HL-60/S4 treated with retinoic acid at 250 ng/mL for 4 days and 3 days (cell line): ENCODE measurements at regions not wholly inside any gene's neighbourhood (a gene's known extent, or its start where the extent isn't known, plus 50 kb on each side); places are given as distances from the start of the nearest gene placed in this dataset.

Experiments
- in situ Hi-C: fragments of 300-500 bp; cut with MboI; formaldehyde crosslinking; loops from 2 replicates; pipeline ENCODE4 v1.7.0; 2022; ENCODE audit warnings: low sequenced_read_pairs

DNA sequence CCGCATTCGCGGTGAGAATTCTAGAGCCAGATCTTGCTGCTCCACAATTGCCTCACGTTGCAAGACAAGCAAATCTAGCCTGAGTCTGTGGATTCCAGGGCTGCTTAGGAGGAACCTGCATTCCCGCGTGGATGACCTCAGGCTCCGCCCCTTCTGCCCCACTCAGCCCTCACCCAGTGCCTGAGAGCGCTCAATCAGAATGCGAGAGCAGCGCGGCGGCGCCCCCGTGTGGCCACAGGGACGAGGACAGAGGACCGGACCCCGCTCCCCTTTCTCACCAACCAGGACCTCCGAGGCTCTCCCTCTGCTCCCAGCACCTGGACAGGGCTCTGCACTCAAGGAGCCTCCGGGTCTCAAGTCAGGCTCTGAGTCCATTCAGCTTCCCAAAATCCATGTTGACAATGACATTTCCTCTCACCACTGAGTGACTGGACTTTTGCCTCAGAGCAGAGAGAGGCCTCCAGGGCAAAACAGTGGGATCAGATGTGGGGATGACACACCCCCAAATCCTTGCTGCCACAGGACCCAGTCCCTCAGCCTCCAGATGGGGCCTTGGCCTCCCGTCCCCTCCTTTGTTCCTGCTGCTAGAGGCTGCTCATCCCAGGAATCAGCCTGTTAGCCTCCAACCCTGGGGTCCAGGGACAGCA lies 52.0 kb downstream of the RPP21 start:
- in situ Hi-C loops = loop anchor here (25.0 kb wide), 1 partner anchor 160 kb away; no protein-coding TSS in a partner anchor

DNA sequence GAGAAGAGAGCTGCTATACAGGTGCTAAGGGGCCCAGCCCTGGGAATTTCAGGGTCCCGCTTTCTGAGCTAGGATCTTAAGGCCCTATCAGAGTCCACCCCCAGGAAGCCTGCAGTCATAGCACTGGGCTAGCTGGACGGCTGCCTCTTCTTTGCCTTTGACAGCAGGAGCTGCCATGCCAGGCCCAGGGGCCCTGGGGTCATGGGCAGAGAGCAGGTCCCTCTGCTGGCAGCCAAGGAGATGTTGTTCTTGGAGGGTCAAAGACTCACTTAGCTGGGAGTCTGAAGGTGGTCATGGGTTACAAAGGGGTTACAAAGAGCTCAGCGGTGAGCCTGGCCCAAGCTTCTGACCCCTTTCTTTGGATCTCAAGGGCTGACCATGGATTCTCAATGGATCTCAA lies 52.7 kb downstream of the RPP21 start:
- in situ Hi-C loops = loop anchor here (25.0 kb wide), 1 partner anchor 160 kb away; no protein-coding TSS in a partner anchor

DNA sequence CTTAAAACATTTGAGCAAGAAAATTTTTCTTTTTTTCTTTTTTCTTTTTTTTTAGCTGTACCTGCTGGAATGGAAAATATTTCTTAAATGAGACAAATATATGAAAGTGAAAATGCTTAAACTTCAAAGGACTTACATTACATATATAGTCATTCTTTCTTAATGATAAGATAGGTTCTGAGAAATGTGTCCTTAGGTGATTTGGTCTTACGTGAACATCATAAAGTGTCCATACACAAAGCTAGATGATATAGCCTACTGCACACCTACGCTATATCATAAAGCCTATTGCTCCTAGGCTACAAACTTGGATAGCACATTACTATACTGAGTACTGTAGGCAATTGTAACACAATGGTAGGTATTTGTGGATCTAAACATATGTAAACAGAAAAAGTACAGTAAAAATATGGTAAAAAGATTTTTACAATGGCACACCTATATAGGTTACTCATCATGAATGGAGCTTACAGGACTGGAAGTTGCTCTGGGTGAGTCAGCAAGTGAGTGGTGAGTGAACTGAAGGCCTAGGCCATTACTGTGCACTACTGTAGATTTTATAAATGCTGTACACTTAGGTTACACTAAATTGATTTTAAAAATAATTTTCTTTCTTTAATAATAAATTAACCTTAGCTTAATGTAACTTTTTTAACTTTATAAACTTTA lies 54.6 kb downstream of the RPP21 start:
- in situ Hi-C loops = loop anchor here (25.0 kb wide), 1 partner anchor 162 kb away; no protein-coding TSS in a partner anchor

DNA sequence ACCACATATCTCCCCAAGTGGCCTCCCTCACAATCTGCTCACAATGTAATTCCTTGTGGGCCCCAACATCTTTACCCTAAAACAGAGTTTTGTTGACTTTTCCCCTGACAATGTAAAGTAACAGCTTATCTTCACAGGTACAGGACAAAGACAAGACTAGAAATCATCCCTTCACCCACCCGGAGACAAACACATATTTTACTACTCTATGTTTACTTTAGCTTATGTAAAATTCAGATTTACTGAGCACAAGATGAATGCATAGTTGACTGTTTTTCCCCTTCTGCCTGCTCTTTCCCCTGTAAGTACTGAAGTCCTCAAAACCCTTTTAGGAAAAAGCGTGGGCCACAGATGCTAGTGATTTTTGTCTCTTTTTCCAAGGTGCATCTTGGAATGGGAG lies 61.0 kb downstream of the RPP21 start:
- in situ Hi-C loops = no loop called here

DNA sequence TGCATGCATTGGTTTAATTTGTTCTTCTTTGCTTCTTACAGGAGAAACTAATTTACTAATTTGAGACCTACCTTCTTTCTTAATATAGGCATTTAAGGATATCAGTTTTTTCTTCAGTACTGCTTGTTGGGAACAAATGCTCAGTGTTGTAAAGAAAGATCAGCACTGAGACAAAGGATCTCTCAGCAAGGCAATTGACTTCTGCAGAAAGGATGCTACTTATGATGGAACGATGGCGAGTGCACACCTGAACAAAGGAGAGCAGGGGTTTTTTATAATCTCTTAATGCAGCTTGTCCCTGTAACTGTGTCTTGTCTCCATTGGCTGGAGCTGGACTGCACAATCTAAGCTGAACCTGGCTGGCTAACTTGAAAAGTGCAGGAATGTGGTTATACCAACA lies 64.2 kb downstream of the RPP21 start:
- in situ Hi-C loops = no loop called here

DNA sequence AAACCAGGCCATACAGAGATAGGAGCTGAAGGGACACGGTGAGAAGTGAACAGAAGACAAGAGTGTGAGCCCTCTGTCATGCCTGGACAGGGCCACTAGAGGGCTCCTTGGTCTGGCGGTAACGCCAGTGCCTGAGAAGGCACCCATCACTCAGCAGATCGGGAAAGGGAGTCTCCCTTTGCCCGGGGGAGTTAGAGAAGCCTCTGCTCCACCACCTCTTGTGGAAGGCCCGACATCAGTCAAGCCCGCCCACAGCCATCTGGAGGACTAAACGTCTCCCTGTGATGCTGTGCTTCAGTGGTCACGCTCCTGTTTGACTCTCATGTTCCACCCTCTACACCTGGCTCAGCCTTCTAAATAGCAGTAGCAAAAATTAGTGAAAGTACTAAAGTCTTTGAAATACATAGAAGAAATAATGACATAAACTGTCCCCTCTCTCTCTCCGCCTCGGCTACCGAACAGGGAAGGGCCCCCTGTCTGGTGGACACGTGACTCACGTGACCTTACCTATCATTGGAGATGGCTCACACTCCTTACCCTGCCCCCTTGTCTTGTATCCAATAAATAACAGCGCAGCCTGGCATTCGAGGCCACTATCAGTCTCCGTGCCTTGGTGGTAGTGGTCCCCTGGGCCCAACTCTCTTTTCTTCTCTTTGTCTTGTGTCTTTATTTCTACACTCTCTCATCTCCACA lies 66.7 kb downstream of the RPP21 start:
- in situ Hi-C loops = no loop called here

DNA sequence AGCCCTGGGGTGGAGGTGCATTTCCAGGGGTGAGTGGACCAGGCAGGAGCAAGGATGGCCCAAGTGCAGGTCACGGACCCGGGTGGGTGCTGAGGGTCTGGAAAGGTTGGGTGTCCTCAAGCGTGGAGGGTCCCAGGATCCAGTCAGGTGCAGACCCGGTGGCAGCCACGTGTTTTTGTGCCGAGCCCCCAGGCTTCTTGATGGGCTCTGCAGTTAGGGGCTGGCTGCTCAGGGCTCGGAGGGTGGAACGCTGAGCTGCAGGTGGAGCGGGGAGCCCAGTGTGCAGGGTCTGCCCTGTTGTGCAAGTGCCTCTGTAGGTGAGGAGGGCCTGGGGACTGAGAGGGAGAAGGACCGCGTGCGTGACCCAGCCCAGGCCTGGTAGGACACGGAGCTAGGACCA lies 70.9 kb upstream of the HLA-E start:
- in situ Hi-C loops = no loop called here

DNA sequence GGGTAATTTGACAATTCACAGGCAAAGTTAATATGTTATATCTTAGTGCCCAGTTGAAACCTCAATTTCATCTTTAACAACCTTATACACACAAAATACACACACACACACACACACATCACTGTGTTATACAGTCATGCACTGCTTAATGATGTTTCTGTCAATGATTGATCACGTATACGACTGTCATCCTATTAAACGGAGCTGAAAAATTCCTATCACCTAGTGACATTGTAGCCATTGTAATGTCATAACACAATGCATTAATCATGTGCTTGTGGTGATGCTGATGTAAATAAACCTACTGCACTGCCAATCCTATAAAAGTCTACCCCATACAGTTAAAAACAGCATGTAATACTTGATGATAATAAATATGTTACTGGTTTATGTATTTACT lies 64.8 kb upstream of the HLA-E start:
- in situ Hi-C loops = no loop called here
